ENCODE measurements at regions not wholly inside any gene's neighbourhood (a gene's known extent, or its start where the extent isn't known, plus 50 kb on each side); places are given as distances from the start of the nearest gene placed in this dataset.
"Not testable (repeated sequence)": the region's sequence is repeated elsewhere in the genome, so short reads cannot be mapped to it uniquely, and the experiment has no call there.

- DNase-seq (ENCODE audit: low read depth in 2 of 2, low spot score in 1 of 2) = no peak
Observed at GRCh38 chr9:106737516-106737915, 125.5 kb upstream of the ZNF462 start.

GRCh38 chr9:106738109-106738508 is 124.9 kb upstream of the ZNF462 start:
- no peak for DNase-seq (ENCODE audit: low read depth in 2 of 2, low spot score in 1 of 2)

GRCh38 chr9:106745457-106745856 is 117.5 kb upstream of the ZNF462 start:
- no peak for DNase-seq (ENCODE audit: low read depth in 2 of 2, low spot score in 1 of 2)

DNA sequence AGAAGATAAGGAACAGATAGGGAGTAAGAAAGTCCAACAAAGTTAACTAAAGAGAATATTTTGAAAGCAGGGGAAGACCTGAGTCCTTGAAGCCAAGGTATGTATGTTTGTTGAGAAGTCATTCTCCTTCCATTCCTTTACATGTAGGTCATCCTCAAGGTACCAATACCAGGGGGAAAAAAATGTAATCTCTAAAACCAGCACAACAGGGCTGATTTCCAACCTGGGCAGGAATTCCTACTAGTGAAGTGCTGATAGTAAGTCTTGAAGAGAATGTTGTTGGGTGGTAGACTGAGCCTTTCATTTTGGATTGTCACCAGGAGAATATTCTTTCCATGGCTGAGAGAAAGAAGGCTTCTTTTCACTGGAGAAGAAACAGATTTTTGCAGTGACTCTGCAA is 117.1 kb upstream of the ZNF462 start:
- no peak for DNase-seq (ENCODE audit: low read depth in 2 of 2, low spot score in 1 of 2)

DNA sequence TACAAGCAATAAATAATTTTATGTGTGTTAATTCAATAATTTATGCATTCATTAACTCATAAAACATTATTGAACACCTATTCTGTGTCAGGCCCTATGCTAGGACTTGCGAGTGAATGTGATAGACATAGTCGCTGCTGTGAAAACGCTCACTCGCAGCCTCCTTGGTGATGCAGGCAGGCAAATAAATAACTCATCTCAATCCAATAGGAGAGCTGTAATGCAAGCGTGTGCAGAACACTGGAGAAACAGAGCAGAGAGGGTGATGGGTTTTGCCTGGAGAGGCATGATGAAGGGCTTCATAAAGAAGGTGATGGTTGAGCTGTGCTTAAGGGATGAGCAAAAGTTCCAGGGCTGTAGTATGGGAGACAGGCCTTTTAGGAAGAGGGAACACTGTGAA is 111.3 kb upstream of the ZNF462 start:
- no peak for DNase-seq (ENCODE audit: low read depth in 2 of 2, low spot score in 1 of 2)

DNA sequence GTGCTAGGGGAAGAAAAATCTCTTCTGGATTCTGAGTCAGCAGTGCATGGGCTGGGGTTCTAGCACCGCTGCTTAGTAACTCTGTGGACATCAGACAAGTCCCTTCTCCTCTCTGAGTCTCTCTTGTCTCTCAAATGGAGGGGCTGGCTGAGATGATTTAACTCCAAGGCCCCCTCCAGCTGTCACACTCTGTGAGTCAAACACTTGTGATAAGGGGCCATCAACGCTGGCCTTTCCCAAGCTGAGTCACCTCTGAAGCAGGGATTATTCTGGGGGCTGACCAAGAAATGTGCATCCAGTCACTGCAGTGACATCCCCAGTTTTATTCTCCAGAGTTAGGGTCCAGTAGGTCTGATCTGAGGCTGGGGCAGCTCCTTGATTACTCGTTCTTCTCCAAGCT is 110.4 kb upstream of the ZNF462 start:
- DNase-seq (ENCODE audit: low read depth in 2 of 2, low spot score in 1 of 2) = no peak

- no peak for DNase-seq (ENCODE audit: low read depth in 2 of 2, low spot score in 1 of 2)
Observed at GRCh38 chr9:106753155-106753671, 109.8 kb upstream of the ZNF462 start.

DNA sequence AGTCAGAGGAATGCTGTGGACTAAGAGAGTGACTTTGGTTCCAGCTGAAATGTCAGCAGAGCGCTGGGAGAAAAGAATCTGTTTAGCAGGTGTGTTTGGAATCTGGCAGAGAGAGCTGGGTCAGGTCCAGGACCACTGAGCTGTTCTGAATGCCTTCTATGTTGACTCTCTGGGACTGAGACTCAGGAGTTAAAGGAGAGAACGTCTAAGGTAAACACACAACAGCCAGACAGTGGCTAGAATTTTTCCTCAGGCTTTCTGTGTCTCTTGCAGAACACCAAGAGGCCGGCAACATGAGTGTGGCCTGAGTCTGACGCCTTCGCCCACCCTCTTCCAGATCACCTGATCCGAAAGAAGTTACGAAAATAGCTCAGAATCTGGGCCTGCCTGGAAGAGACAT is 107.2 kb upstream of the ZNF462 start:
- DNase-seq (ENCODE audit: low read depth in 2 of 2, low spot score in 1 of 2) = no peak

- DNase-seq (ENCODE audit: low read depth in 2 of 2, low spot score in 1 of 2) = no peak
Observed at GRCh38 chr9:106757514-106757913, 105.5 kb upstream of the ZNF462 start.

- no peak for DNase-seq (ENCODE audit: low read depth in 2 of 2, low spot score in 1 of 2)
Observed at GRCh38 chr9:106758911-106759310, 104.1 kb upstream of the ZNF462 start.

DNA sequence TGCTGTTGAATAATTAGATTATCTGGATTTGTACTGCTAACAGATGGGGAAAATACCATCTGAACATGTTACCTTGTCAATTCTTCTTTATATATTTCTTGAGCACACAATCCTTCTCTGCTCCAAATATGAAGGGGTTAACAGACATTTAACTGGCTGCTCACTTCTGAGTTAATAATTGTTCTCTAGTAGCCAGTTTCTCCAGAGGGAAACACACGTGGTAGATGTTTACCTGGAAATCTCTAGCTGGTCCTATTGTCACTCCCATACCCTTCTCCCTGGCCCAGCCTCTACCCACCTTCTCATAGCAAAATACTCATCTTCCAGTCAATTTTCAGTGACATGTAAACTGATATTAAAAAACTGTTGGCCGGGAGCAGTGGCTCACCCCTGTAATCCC is 101.5 kb upstream of the ZNF462 start:
- no peak for DNase-seq (ENCODE audit: low read depth in 2 of 2, low spot score in 1 of 2)

- no peak for DNase-seq (ENCODE audit: low read depth in 2 of 2, low spot score in 1 of 2)
Observed at GRCh38 chr9:106766616-106767015, 96.3 kb upstream of the ZNF462 start.

GRCh38 chr9:106769331-106769730 is 93.6 kb upstream of the ZNF462 start:
- no peak for DNase-seq (ENCODE audit: low read depth in 2 of 2, low spot score in 1 of 2)

DNA sequence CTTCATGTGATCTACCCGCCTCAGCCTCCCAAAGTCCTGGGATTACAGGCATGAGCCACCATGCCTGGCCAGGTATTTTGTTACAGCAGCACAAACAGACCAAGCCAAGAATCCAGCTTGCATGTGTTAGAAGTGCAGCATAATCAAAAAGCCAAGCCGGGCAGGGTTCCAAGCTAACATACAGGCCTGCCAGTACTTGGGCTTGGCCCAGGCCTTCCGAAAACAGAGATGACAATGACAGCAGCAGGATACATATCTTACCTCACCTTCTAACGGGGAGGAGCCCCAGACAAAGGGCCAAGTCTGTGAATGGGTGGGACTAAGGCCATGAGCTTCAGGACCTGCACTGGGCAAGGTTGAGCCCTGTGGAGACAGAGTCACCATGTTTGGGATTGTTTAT is 91.4 kb upstream of the ZNF462 start:
- no peak for DNase-seq (ENCODE audit: low read depth in 2 of 2, low spot score in 1 of 2)

- no peak for DNase-seq (ENCODE audit: low read depth in 2 of 2, low spot score in 1 of 2)
Observed at GRCh38 chr9:106772523-106773290, 90.3 kb upstream of the ZNF462 start.

- DNase-seq (ENCODE audit: low read depth in 2 of 2, low spot score in 1 of 2) = no peak
Observed at GRCh38 chr9:106773750-106774149, 89.2 kb upstream of the ZNF462 start.

DNA sequence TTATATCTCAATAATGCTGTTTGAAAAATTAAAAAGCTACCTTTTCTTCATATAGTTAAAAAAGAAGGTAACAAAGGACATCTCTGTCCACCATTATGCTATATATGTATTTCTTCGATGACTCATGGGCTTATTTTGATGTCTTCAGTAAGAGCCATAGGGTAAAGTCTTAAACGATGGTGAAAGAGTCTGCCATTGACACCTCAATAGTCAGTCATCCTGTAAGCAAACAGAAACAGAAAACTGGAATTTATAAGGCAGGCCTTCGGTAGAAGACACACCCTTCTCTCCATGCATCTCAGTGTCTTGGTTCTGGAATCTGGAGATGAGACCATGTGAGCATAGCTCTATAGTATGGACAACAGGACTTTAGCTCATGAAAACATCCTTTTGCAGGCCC is 87.0 kb upstream of the ZNF462 start:
- DNase-seq (ENCODE audit: low read depth in 2 of 2, low spot score in 1 of 2) = no peak

GRCh38 chr9:106779796-106780195 is 83.2 kb upstream of the ZNF462 start:
- DNase-seq (ENCODE audit: low read depth in 2 of 2, low spot score in 1 of 2) = no peak

GRCh38 chr9:106783121-106783520 is 79.8 kb upstream of the ZNF462 start:
- DNase-seq (ENCODE audit: low read depth in 2 of 2, low spot score in 1 of 2) = no peak

- no peak for DNase-seq (ENCODE audit: low read depth in 2 of 2, low spot score in 1 of 2)
Observed at GRCh38 chr9:106784076-106784475, 78.9 kb upstream of the ZNF462 start.

- no peak for DNase-seq (ENCODE audit: low read depth in 2 of 2, low spot score in 1 of 2)
Observed at GRCh38 chr9:106785200-106785599, 77.8 kb upstream of the ZNF462 start.

DNA sequence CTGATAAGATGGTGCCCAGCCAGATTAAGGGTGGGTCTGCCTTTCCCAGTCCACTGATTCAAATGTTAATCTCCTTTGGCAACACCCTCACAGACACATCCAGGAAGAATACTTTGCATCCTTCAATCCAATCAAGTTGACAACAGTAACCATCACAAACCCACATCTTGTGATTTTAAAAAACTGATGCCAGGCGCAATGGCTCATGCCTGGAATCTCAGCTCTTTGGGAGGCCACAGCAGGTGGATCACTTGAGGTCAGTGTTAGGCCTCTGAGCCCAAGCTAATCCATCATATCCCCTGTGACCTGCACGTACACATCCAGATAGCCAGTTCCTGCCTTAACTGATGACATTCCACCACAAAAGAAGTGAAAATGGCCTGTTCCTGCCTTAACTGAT is 74.9 kb upstream of the ZNF462 start:
- DNase-seq (ENCODE audit: low read depth in 2 of 2, low spot score in 1 of 2) = not testable (repeated sequence)

- DNase-seq (ENCODE audit: low read depth in 2 of 2, low spot score in 1 of 2) = no peak
Observed at GRCh38 chr9:106795031-106795430, 67.9 kb upstream of the ZNF462 start.

Data from stimulated activated CD8-positive, alpha-beta memory T cell treated with anti-CD3 and anti-CD28 coated beads, Interleukin-4, amount 100 ng/mL, for 1 hour (primary cell).